ENCODE measurements at regions not wholly inside any gene's neighbourhood (a gene's known extent, or its start where the extent isn't known, plus 50 kb on each side); places are given as distances from the start of the nearest gene placed in this dataset.

GRCh38 chr18:34990597-34990996, 50.6 kb upstream of the MAPRE2 start:
- TF ChIP-seq POLR2A (IDR thresholded peaks at IDR 0.05): no peak
- TF ChIP-seq, protein P1, sequence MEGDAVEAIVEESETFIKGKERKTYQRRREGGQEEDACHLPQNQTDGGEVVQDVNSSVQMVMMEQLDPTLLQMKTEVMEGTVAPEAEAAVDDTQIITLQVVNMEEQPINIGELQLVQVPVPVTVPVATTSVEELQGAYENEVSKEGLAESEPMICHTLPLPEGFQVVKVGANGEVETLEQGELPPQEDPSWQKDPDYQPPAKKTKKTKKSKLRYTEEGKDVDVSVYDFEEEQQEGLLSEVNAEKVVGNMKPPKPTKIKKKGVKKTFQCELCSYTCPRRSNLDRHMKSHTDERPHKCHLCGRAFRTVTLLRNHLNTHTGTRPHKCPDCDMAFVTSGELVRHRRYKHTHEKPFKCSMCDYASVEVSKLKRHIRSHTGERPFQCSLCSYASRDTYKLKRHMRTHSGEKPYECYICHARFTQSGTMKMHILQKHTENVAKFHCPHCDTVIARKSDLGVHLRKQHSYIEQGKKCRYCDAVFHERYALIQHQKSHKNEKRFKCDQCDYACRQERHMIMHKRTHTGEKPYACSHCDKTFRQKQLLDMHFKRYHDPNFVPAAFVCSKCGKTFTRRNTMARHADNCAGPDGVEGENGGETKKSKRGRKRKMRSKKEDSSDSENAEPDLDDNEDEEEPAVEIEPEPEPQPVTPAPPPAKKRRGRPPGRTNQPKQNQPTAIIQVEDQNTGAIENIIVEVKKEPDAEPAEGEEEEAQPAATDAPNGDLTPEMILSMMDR (IDR thresholded peaks at IDR 0.05): no peak
- Histone ChIP-seq H3K27me3 (no peaks in the 10 kb centered on the region), H3K36me3 (no peaks in the 10 kb centered on the region), H3K4me1 (no peaks in the 10 kb centered on the region), H3K27ac (no peak overlapping the region), H3K9me3 (no peaks in the 10 kb centered on the region), H3K4me3 (replicated peaks in 1 of 3) (no peak overlapping the region)
- DNase-seq: no peak
- WGBS, 2 donors: 88% methylated on average over 4 of the region's 4 CpGs
- intact Hi-C loops (cut with DNase I): no loop called here

DNA sequence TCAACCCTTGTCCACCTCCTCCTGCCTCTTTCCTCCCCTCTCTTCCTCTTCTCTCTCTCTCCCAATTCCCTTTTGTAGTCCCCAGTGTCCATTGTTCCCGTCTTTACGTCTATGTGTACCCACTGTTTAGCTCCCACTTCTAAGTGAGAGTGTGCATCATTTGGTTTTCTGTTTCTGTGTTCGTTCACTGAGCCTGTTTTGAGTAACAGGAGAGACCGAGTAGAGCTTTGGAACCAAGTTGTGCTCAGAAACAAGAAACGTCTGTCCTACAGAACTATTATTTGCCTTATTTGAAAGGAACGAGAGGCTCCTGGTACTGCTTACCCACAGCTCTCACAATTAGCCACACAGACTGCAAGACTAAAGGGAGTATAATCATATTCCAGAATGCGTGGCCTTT, 50.1 kb upstream of the MAPRE2 start:
- H3K9me3 ChIP-seq: no peaks in the 10 kb centered on the region
- TF ChIP-seq POLR2A (IDR thresholded peaks at IDR 0.05): no peak
- TF ChIP-seq, protein P1 (IDR thresholded peaks at IDR 0.05): no peak
- no peak for DNase-seq
- no peaks in the 10 kb centered on the region for H3K36me3 ChIP-seq
- H3K4me3 ChIP-seq (replicated peaks in 1 of 3): no peak overlapping the region
- intact Hi-C loops (cut with DNase I): no loop called here
- H3K4me1 ChIP-seq: no peaks in the 10 kb centered on the region
- 93 to 94% methylated on average over 7 of the region's 7 CpGs for WGBS, 2 donors
- no peaks in the 10 kb centered on the region for H3K27me3 ChIP-seq
- H3K27ac ChIP-seq: no peak overlapping the region

Measured in thyroid gland (tissue), 4 donors.